IMR-90 (cell line): ENCODE measurements at regions not wholly inside any gene's neighbourhood (a gene's known extent, or its start where the extent isn't known, plus 50 kb on each side); places are given as distances from the start of the nearest gene placed in this dataset.

Experiments
- ATAC-seq: fragments of 200-7000 bp; cut with Tn5 transposase; 2 replicates; pipeline ENCODE4 v1.9.1; 2020; ENCODE audit warnings: low read depth, mild to moderate bottlenecking, moderate library complexity
- BruUV-seq: library from RNA; stranded (reverse); fragments of 400-500 nt; replicated peaks from 2 replicates; lab custom pipeline; 2021; lab: Mats Ljungman, UMichigan
- CTCF ChIA-PET: fragments of 300-600 bp; formaldehyde crosslinking; extraction: SDS; loops from one replicate; lab custom pipeline; 2021; ENCODE audit warnings: antibody characterized with exemption; lab: Yijun Ruan, JAX
- POLR2A ChIA-PET: fragments of 300-600 bp; sonication (Branson Sonifier 250); formaldehyde crosslinking; loops from one replicate; lab custom pipeline; 2022; ENCODE audit warnings: antibody characterized with exemption; ENCODE audit not compliant: unreplicated experiment; lab: Charles Lee
- DNase-seq: peaks from one replicate; pipeline ENCODE4 v3.0.0; 2013
- H2AFZ ChIP-seq: replicated peaks from 2 replicates; pipeline ENCODE3; 2013; ENCODE audit warnings: low read length, mild to moderate bottlenecking; ENCODE audit not compliant: poor library complexity
- H2AK5ac ChIP-seq: 2 replicates; pipeline ENCODE4 v1.6.1; 2013; ENCODE audit warnings: low read depth, low read length, inconsistent platforms
- H2AK9ac ChIP-seq: replicated peaks from 2 replicates; pipeline ENCODE3; 2013; ENCODE audit warnings: mild to moderate bottlenecking, low read depth, low read length, moderate library complexity; ENCODE audit not compliant: poor library complexity
- H2BK120ac ChIP-seq: 2 replicates; pipeline ENCODE4 v1.6.1; 2013; ENCODE audit warnings: low read depth, low read length, inconsistent platforms
- H2BK15ac ChIP-seq: 3 replicates; pipeline ENCODE4 v1.6.1; 2013; ENCODE audit warnings: low read depth, low read length, inconsistent platforms
- H2BK20ac ChIP-seq: 2 replicates; pipeline ENCODE4 v1.6.1; 2013; ENCODE audit warnings: low read depth, mild to moderate bottlenecking, inconsistent platforms, low read length, moderate library complexity
- H2BK5ac ChIP-seq: 2 replicates; pipeline ENCODE4 v1.6.1; 2013; ENCODE audit warnings: mild to moderate bottlenecking, low read depth, low read length, inconsistent platforms; ENCODE audit not compliant: poor library complexity, severe bottlenecking
- H3K14ac ChIP-seq: replicated peaks from 2 replicates; pipeline ENCODE4 v1.6.1; 2013; ENCODE audit warnings: low read depth, low read length, inconsistent platforms
- H3K18ac ChIP-seq: 2 replicates; pipeline ENCODE4 v1.6.1; 2013; ENCODE audit warnings: low read depth, low read length, control low read depth
- H3K23ac ChIP-seq: 2 replicates; pipeline ENCODE4 v1.6.1; 2013; ENCODE audit warnings: low read depth, low read length, inconsistent platforms
- H3K27ac ChIP-seq: 2 replicates; pipeline ENCODE4 v1.5.1; 2013; ENCODE audit warnings: mild to moderate bottlenecking, control low read depth, low read length; ENCODE audit not compliant: insufficient read depth
- H3K27me3 ChIP-seq: 2 replicates; pipeline ENCODE4 v1.6.1; 2013; ENCODE audit warnings: low read length; ENCODE audit not compliant: control insufficient read depth, insufficient read depth
- H3K36me3 ChIP-seq: 2 replicates; pipeline ENCODE4 v1.6.1; 2013; ENCODE audit warnings: low read length, mixed read lengths; ENCODE audit not compliant: control insufficient read depth, insufficient read depth
- H3K4ac ChIP-seq: 2 replicates; pipeline ENCODE4 v1.6.1; 2013; ENCODE audit warnings: low read depth, low read length, inconsistent platforms
- H3K4me1 ChIP-seq: 2 replicates; pipeline ENCODE4 v1.6.1; 2013; ENCODE audit warnings: low read length, mixed read lengths; ENCODE audit not compliant: control insufficient read depth, insufficient read depth
- H3K4me2 ChIP-seq: 2 replicates; pipeline ENCODE4 v1.6.1; 2013; ENCODE audit warnings: low read depth, mild to moderate bottlenecking, control low read depth, low read length, moderate library complexity
- H3K4me3 ChIP-seq: 2 replicates; pipeline ENCODE4 v1.5.1; 2013; ENCODE audit warnings: low read depth, mild to moderate bottlenecking, control low read depth, low read length, moderate library complexity; ENCODE audit not compliant: insufficient read depth
- H3K56ac ChIP-seq: 2 replicates; pipeline ENCODE4 v1.6.1; 2013; ENCODE audit warnings: low read length, inconsistent platforms; ENCODE audit not compliant: insufficient read depth; ENCODE audit errors: extremely low read depth
- H3K79me1 ChIP-seq, 2 experiments: 2 replicates each; pipeline ENCODE4 v1.6.1; 2013; ENCODE audit warnings: low read length in 2 of 2, inconsistent platforms in 1 of 2, low read depth in 1 of 2
- H3K9ac ChIP-seq: 2 replicates; pipeline ENCODE4 v1.6.1; 2013; ENCODE audit warnings: low read depth, low read length, control low read depth
- H3K9me1 ChIP-seq: 2 replicates; pipeline ENCODE4 v1.6.1; 2013; ENCODE audit warnings: low read length, inconsistent platforms; ENCODE audit not compliant: insufficient read depth
- H3K9me3 ChIP-seq: 2 replicates; pipeline ENCODE4 v1.6.1; 2013; ENCODE audit warnings: low read length; ENCODE audit not compliant: control insufficient read depth, insufficient read depth
- H4K20me1 ChIP-seq: 2 replicates; pipeline ENCODE4 v1.6.1; 2013; ENCODE audit warnings: low read length, inconsistent platforms; ENCODE audit not compliant: insufficient read depth
- H4K5ac ChIP-seq: 2 replicates; pipeline ENCODE4 v1.6.1; 2013; ENCODE audit warnings: mild to moderate bottlenecking, low read depth, low read length, control low read depth
- H4K8ac ChIP-seq, 2 experiments: 2 replicates each; pipeline ENCODE4 v1.6.1; 2013; ENCODE audit warnings: low read depth in 2 of 2, low read length in 2 of 2, control low read depth in 1 of 2, inconsistent platforms in 1 of 2
- H4K91ac ChIP-seq: 2 replicates; pipeline ENCODE4 v1.6.1; 2013; ENCODE audit warnings: low read depth, low read length, inconsistent platforms; ENCODE audit not compliant: insufficient read depth
- BHLHE40 ChIP-seq: fragments of 150-350 bp; IDR thresholded peaks from 2 replicates; pipeline ENCODE4 v1.6.1; 2016; ENCODE audit warnings: mild to moderate bottlenecking, low read depth, low read length
- CEBPB ChIP-seq: IDR thresholded peaks from 2 replicates; pipeline ENCODE4 v1.6.1; 2012; ENCODE audit warnings: low read depth, low read length, improper control_type of control experiment
- CHD1 ChIP-seq: IDR thresholded peaks from 2 replicates; pipeline ENCODE4 v1.6.1; 2012; ENCODE audit warnings: low read depth, low read length, improper control_type of control experiment
- CTCF ChIP-seq: conservative IDR thresholded peaks from 2 replicates; pipeline ENCODE4 v1.5.1; 2012; ENCODE audit warnings: mild to moderate bottlenecking, low read depth, low read length, improper control_type of control experiment
- ELK1 ChIP-seq: fragments of 150-350 bp; IDR thresholded peaks from 2 replicates; pipeline ENCODE4 v1.6.1; 2016; ENCODE audit warnings: low read depth, mild to moderate bottlenecking, low read length, moderate library complexity, borderline replicate concordance
- MAZ ChIP-seq: IDR thresholded peaks from 2 replicates; pipeline ENCODE4 v1.6.1; 2012; ENCODE audit warnings: low read depth, mild to moderate bottlenecking, low read length, improper control_type of control experiment, moderate library complexity, borderline replicate concordance
- MXI1 ChIP-seq: IDR thresholded peaks from 2 replicates; pipeline ENCODE4 v1.6.1; 2012; ENCODE audit warnings: low read depth, mild to moderate bottlenecking, low read length, moderate library complexity, borderline replicate concordance
- NFE2L2 ChIP-seq: fragments of 150-350 bp; IDR thresholded peaks from 2 replicates; pipeline ENCODE4 v1.6.1; 2016; ENCODE audit warnings: low read depth, mild to moderate bottlenecking, low read length
- RAD21 ChIP-seq: IDR thresholded peaks from 2 replicates; pipeline ENCODE4 v1.6.1; 2012; ENCODE audit warnings: low read length, improper control_type of control experiment
- RCOR1 ChIP-seq: IDR thresholded peaks from 2 replicates; pipeline ENCODE4 v1.6.1; 2012; ENCODE audit warnings: mild to moderate bottlenecking, low read length, improper control_type of control experiment; ENCODE audit not compliant: insufficient replicate concordance
- RFX5 ChIP-seq: IDR thresholded peaks from 2 replicates; pipeline ENCODE4 v1.8.0; 2012; ENCODE audit warnings: low read depth, mild to moderate bottlenecking, low read length, moderate library complexity
- SMC3 ChIP-seq: fragments of 150-350 bp; IDR thresholded peaks from 2 replicates; pipeline ENCODE4 v1.6.1; 2016; ENCODE audit warnings: low read depth, mild to moderate bottlenecking, antibody characterized with exemption, low read length, moderate library complexity
- USF2 ChIP-seq: fragments of 150-350 bp; IDR thresholded peaks from 2 replicates; pipeline ENCODE4 v1.6.1; 2017; ENCODE audit warnings: mild to moderate bottlenecking, antibody characterized with exemption, low read length, low read depth
- WGBS, 2 experiments: methylation state at CpG; one replicate each; pipeline versions ENCODE4 v1.1.5 to v1.1.7; 2013; ENCODE audit warnings: missing lambda C conversion rate in 2 of 2; ENCODE audit not compliant: insufficient read length in 1 of 2; ENCODE audit errors: extremely low coverage in 2 of 2; 5-methylcytosine and 5-hydroxymethylcytosine counted together
- dilution Hi-C: fragments of 300-500 bp; cut with HindIII; formaldehyde crosslinking; loops from one replicate; pipeline ENCODE4 v1.14.3; 2018; ENCODE audit warnings: low sequenced_read_pairs; ENCODE audit not compliant: unreplicated experiment
- in situ Hi-C: fragments of 300-500 bp; cut with MboI; formaldehyde crosslinking; loops from 3 replicates; pipeline ENCODE4 v1.14.3; 2019; ENCODE audit warnings: low sequenced_read_pairs, inconsistent platforms, mixed read lengths
- intact Hi-C: fragments of 100-400 bp; cut with micrococcal nuclease; formaldehyde crosslinking; loops from 2 replicates; pipeline ENCODE4 v1.10.0; 2022

- Histone ChIP-seq H3K18ac (no peak overlapping the region), H3K27ac (no peak overlapping the region), H3K56ac (no peak overlapping the region), H3K27me3 (peaks cover 4% of the 10 kb centered on the region), H3K9ac (no peak overlapping the region), H3K23ac (no peak overlapping the region), H3K4ac (no peak overlapping the region), H4K8ac (no peak overlapping the region), H3K9me3 (no peaks in the 10 kb centered on the region), H3K4me3 (no peak overlapping the region), H3K14ac (no peak overlapping the region), H2BK15ac (no peak overlapping the region), H2BK20ac (no peak overlapping the region), H2AK5ac (no peak overlapping the region), H4K20me1 (no peaks in the 10 kb centered on the region), H2AK9ac (no peak overlapping the region), H3K4me1 (peaks cover 2% of the 10 kb centered on the region; the same call in 1 of the 2 replicates), H3K79me1 (no peaks in the 10 kb centered on the region), H3K36me3 (no peaks in the 10 kb centered on the region), H3K4me2 (no peak overlapping the region), H4K91ac (no peak overlapping the region), H2BK5ac (no peak overlapping the region), H4K5ac (no peak overlapping the region), H2BK120ac (no peak overlapping the region), H2AFZ (no peak overlapping the region), H3K9me1 (no peaks in the 10 kb centered on the region)
- ATAC-seq, result no peak
- dilution Hi-C loops (no loop called here), intact Hi-C loops (no loop called here), in situ Hi-C loops (no loop called here)
- 92% methylated on average over 2 of the region's 3 CpGs; no CpG with 5 or more reads in 1 of the 2 experiments for WGBS, 2 experiments
- ChIA-PET CTCF (interaction anchor here (0.6 to 1.0 kb wide), 2 partner anchors 17 to 1001 kb away, joined by 3 read pairs; no protein-coding TSS in a partner anchor), POLR2A (no interaction called here)
- no peak for DNase-seq
- no peak for TF ChIP-seq RAD21
- TF ChIP-seq ELK1, result no peak
- no peak for TF ChIP-seq MXI1
- no peak for TF ChIP-seq USF2
- TF ChIP-seq SMC3, result no peak
- TF ChIP-seq MAZ, result no peak
- TF ChIP-seq RCOR1, result no peak
- no peak for TF ChIP-seq CHD1
- TF ChIP-seq RFX5, result no peak
- TF ChIP-seq CEBPB, result no peak
- no peak for TF ChIP-seq CTCF
- no peak for TF ChIP-seq NFE2L2
- no peak for TF ChIP-seq BHLHE40
- BruUV-seq, result no TSS peak
Measured at GRCh38 chr3:59339818-59340217, 290.0 kb upstream of the CFAP20DC start.
